ENCODE measurements at regions not wholly inside any gene's neighbourhood (a gene's known extent, or its start where the extent isn't known, plus 50 kb on each side); places are given as distances from the start of the nearest gene placed in this dataset.

- Histone ChIP-seq H2BK12ac (ENCODE audit: insufficient read length, low read depth, low read length) (no peak overlapping the region), H2AK5ac (ENCODE audit: insufficient read length, low read length) (no peak overlapping the region), H2AFZ (ENCODE audit: low read length) (no peak overlapping the region), H3K9me3 (ENCODE audit: control insufficient read depth, low read depth, low read length) (no peaks in the 10 kb centered on the region), H3K4ac (ENCODE audit: low read depth, low read length) (no peak overlapping the region), H3K27ac (ENCODE audit: insufficient read length, low read depth, low read length) (no peak overlapping the region), H3K4me2 (ENCODE audit: insufficient read depth, insufficient read length, low read length) (no peak overlapping the region), H4K8ac (replicated peaks; ENCODE audit: insufficient read length, low read depth, low read length) (no peak overlapping the region), H3K79me2 (ENCODE audit: insufficient read depth, low read length) (no peaks in the 10 kb centered on the region), H3K27me3 (ENCODE audit: insufficient read depth, low read length) (no peaks in the 10 kb centered on the region), H3T11ph (ENCODE audit: low read length) (no peak overlapping the region), H3K18ac (ENCODE audit: insufficient read length, low read depth, low read length) (no peak overlapping the region), H3K23ac (ENCODE audit: insufficient read length, low read depth, low read length) (no peak overlapping the region), H2BK20ac (ENCODE audit: low read depth, low read length, poor library complexity, severe bottlenecking) (no peak overlapping the region), H2BK120ac (ENCODE audit: low read depth, low read length, poor library complexity, severe bottlenecking) (no peak overlapping the region), H2BK5ac (ENCODE audit: insufficient read length, low read length) (no peak overlapping the region), H4K5ac (ENCODE audit: insufficient read length, low read depth, low read length) (no peak overlapping the region), H3K4me1 (ENCODE audit: insufficient read depth, low read length) (peaks cover 2% of the 10 kb centered on the region; the same call in 1 of the 2 replicates), H3K14ac (ENCODE audit: insufficient read depth, low read length) (no peak overlapping the region), H3K56ac (ENCODE audit: insufficient read length, low read depth, low read length) (no peak overlapping the region), H3K9ac (ENCODE audit: extremely low read depth, insufficient read length, low read length) (no peak overlapping the region), H3K23me2 (ENCODE audit: insufficient read length, low read depth, low read length, poor library complexity, severe bottlenecking) (no peaks in the 10 kb centered on the region), H2BK15ac (ENCODE audit: low read depth, low read length) (no peak overlapping the region), H4K91ac (ENCODE audit: insufficient read length, low read depth, low read length) (no peak overlapping the region), H4K20me1 (ENCODE audit: control insufficient read depth, insufficient read depth, insufficient read length) (no peaks in the 10 kb centered on the region), H3K79me1 (ENCODE audit: insufficient read depth, low read depth, low read length, poor library complexity, severe bottlenecking) (no peaks in the 10 kb centered on the region)
- no peak for TF ChIP-seq CTCF (conservative IDR thresholded peaks at IDR 0.05)
- no peak overlapping the region for H3K4me3 Mint-ChIP-seq
- no peaks in the 10 kb centered on the region for H3K9me3 Mint-ChIP-seq
- peak; percentile 12 for DNase-seq
- peaks cover 15% of the 10 kb centered on the region for H3K27me3 Mint-ChIP-seq (ENCODE audit: low read depth)
- no peak overlapping the region for H3K27ac Mint-ChIP-seq
- H3K36me3 Mint-ChIP-seq (ENCODE audit: insufficient read depth in 1 of 3, low read depth in 3 of 3), result no peaks in the 10 kb centered on the region; a peak in 1 of 7 replicates
- H3K4me1 Mint-ChIP-seq, result peaks cover 37 to 43% of the 10 kb centered on the region in 2 experiments
- WGBS (ENCODE audit: extremely low coverage, insufficient read length, low lambda C conversion rate), result no CpG with 5 or more reads among the region's 16 CpGs
Observed at GRCh38 chr6:168161371-168161750, 82.3 kb upstream of the FRMD1 start.
